Superior temporal gyrus (tissue), 1 donor: ENCODE measurements at regions not wholly inside any gene's neighbourhood (a gene's known extent, or its start where the extent isn't known, plus 50 kb on each side); places are given as distances from the start of the nearest gene placed in this dataset.
"Not testable (repeated sequence)": the region's sequence is repeated elsewhere in the genome, so short reads cannot be mapped to it uniquely, and the experiment has no call there.

ENCODE experiments used
- DNase-seq: peaks from one replicate; pipeline ENCODE4 v3.0.0-alpha.2; 2016; ENCODE audit errors: extremely low spot score

DNA sequence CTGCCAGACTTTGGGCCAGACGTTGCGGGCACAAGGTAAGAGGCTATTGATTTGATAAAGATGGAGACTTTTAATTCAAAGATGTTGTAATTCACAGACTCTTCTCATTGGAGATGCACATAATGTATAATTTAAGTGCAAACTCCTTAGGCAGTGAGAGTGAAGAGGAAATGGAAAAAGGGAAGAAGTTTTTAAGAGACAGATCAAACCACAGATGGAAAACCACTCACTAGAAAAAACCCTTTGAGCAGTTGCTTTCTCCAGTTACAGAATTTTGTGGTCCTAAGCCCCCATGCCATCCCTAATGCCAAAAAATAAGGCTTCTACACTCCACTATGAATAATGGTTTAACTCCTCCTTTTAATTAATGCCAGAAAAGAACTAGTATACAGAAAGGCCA lies 977.1 kb upstream of the PRKX start:
- DNase-seq = no peak

DNA sequence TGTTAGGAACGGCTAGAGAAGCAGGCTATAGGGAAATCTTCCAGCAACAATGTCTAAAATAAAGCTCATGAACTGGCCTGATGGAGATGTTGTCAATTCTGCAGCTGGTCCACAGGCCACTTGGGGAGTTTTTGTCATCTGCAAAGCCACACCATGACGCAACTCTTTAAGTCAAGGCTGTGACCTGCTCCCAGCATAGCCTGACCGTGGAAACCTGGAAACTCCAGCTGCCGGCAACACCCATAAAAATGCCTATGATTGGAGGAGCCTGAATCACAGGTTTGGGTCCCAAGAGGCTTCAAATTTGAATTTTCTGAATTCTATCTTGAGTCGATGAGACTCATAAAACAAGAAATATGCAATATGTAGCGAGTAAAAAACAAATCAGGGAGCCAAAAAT lies 969.2 kb upstream of the PRKX start:
- DNase-seq = no peak

DNA sequence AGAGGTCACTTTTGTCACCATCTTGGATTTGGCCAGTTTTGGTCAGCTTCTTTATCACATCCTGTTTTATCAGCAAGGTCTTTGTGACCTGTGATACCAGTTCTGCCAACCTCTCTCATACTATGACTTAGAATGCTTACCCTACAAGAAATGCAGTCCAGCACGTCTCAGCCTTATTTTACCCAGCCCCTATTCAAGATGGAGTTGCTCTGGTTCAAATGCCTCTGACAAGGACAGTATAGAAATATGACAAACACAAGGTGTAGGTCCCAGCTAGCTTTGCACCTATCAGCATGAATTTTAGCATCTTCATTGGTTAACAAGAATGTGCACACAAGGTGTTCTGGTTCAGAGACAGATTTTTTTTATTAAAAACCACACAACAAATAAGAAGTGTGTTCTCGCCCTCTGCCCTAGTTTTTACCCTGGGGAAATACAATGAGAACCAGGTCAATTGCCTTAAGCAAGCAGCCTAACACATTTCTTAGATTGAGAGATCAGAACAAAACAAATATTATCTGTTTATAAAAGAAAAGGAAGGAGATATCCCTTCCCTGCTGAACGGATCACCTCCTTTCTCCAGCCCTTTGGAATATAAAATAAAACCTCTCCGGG lies 962.3 kb upstream of the PRKX start:
- no peak for DNase-seq

DNA sequence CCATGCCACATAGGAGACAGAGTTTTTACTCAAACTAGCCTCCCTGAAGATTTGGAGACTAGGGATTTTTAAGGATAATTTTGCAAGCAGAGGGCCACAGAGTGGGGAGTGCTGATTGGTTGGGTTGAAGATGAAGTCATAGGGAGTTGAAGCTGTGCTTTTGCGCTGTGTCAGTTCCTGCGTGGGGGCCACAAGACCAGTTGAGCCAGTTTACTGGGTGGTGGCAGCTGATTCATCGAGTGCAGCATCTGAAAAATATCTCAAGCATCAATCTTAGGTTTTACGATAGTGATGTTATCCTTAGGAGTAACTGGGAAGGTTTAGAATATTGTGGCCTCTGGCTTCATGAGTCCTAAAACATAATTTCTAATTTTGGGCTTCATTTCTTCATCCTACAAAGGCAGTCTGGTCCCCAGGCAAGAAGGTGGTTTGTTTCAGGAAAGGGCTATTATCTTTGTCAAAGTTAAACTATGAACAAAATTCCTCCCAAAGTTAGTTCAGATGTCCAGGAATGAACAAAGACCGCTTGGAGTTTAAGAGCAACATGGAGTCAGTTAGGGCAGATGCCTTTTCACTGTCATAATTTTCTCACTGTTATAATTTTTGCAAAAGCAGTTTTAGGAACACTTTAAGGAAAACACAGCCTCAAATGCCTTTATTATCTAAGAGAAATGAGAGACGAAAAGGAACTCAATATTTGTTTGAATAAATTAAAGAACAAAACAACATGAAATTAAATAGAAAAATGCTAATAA lies 960.8 kb upstream of the PRKX start:
- no peak for DNase-seq

DNA sequence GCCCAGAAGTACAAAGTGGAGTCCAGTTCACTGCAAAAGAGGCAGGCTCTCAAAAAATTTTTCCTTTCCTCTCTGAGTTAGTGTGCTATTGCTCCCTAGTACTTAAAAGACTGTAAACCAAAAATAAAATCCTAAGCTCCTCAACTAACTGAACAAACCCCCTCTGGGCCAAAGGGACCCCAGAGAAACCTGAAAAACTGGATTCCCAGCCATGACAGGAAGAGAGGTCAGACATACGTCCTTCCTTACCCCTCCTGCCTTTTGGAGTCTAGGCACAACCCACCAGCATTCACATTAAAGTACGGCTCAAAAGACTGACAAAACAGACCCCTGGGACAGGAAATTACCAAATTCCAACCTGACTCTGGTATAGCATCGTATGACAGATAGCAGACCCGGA lies 957.9 kb upstream of the PRKX start:
- no peak for DNase-seq

DNA sequence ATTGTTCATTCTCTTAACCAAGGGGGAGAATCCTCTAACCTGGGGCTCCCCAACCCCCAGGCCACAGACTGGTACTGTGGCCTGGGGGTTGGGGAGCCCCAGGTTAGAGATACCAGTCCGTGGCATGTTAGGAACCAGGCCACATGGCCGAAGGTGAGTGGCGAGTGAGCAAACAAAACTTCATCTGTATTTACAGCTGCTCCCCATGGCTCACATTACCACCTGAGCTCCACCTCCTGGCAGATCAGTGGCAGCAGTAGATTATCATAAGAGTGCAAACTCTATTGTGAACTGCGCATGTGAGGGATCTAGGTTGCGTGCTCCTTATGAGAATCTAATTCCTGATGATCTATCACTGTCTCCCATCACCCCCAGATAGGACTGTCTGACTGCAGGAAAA lies 957.2 kb upstream of the PRKX start:
- no peak for DNase-seq

DNA sequence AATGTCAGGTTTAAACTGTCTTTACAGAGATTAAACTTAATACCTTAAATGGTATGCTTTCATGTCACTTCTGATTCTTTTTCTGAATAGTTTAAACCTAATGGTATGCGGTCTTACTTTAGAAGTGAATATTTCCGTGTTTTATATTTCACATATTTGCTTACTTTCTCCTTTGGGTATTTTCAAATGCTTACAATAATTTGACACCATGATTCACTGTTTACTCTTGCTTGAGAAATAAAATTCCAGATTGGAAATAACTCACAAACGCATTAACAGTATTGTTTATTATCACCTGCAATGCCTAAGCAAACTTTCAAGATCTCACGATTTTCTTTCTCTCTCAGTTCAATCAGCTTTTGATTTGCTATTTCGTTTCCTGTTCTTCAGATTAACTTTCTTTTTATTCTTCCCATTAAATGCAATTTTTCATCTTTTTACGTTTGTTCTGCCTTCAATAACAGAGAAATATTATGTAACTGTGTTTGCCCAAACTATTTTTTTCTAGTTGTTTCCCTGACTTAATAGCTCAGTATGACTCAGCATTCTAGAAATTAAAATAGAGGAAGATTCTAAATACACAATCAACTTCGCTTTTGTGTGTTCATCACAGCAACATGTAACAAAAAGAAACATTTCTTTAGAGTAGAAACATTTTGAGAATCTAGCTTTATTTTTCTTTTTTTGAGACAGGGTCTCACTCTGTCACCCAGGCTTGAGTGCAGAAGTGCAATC lies 955.5 kb upstream of the PRKX start:
- DNase-seq = no peak

DNA sequence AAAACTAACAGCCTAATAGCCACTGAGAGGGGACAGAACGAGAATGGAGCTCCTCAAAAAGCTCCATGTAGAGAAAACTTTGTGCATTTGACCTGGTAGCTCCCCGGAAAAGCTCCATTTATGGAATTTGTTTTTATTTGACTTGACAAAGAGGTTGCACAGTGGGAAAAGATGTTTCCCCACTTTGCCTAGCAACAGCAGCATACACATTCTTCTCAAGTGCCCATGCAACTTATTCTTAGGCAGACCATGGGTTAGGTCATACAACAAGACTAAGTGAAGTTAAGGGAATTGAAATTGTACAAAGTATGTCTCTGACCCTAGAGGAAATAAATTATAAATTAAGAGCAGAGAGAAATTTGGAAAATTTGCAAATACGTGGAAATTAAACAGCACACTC lies 949.6 kb upstream of the PRKX start:
- DNase-seq = no peak

DNA sequence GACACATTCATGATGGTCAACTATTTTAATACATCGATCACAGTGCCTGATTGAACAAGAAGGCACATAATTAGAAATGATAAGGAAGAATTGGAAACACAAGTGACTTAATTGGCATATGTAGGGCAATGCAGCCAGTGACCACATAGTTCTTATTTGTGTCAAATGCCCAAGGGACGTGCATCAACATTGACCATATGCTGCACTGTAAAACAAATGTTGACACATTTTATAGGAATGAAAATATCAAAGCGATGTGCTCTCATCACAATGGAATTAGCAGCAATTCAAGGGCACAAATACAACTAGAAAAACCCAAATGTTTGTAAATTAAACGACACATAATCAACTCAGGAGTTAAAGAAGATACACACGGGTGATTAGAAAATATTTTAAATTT lies 948.3 kb upstream of the PRKX start:
- no peak for DNase-seq

DNA sequence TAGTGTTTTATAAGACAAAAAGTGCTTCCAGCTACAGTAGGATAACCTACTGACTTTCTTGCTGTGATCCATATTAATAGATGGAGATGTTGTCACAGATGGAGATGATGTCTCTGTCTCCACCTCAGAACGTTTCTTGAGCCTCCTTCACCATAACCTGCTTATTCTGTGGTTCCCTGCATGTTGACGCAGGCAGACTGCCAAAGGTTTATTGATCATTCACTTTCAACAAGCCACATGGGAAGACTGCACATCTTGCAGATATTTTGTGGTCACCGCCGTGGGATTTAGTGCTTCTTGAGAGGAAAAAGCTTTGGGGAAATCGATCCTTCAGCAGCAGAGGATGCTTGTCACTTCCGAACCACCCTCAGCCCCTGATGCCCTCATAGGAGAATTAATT lies 943.0 kb upstream of the PRKX start:
- DNase-seq = no peak

DNA sequence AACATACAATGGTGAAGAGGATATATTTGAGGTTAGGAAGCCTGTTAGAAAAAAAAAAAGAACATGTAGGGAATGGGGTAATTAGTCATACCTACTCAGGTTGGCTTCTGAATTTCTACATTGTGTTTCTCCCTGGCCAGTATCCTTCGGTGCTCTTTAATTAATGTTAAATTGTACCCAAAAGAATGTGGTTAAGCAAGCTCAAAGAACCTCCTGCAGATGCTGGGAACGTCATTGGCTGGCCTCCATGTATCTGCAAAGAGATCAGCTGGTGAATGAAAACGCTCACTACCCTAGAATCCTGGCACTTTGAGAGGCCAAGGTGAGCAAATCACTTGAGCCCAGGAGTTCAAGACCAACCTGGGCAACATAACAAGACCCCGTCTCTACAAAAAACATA lies 942.3 kb upstream of the PRKX start:
- DNase-seq = no peak

DNA sequence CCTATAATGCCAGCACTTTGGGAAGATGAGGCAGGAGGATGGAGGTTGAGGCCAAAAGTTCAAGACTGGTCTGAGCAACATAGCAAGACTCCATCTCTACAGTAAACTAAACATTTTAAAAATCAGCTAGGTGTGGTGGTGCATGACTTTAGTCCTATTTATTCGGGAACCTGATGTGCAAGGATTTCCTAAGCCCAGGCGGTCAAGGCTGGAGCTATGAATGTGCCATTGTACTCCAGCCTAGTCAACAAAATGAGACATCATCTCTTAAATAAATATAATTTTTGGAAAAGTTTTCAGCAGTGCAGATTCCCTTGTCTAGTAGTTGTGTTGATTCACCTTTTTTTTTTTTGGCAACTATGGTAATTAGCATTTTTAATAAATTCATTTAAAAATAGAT lies 928.7 kb upstream of the PRKX start:
- DNase-seq = no peak

DNA sequence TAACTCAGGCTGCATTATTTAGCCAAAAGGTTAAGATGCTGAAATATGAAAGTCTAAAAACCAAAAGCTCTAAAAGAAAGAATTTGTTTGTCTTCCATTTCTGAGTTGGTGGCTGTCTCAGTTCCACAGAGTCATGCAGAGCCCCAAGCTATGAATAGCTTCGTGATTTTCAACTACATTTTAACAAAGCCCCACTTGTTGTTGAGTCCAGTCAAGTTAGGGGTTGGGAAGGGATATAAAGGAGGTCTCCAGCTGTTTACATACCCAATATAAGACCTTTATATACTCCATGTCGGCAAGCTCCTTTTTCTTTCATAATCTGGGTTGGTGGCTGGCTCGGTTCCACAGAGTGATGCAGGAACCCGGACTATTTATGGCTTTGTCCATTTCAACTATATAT lies 924.6 kb upstream of the PRKX start:
- DNase-seq = no peak

DNA sequence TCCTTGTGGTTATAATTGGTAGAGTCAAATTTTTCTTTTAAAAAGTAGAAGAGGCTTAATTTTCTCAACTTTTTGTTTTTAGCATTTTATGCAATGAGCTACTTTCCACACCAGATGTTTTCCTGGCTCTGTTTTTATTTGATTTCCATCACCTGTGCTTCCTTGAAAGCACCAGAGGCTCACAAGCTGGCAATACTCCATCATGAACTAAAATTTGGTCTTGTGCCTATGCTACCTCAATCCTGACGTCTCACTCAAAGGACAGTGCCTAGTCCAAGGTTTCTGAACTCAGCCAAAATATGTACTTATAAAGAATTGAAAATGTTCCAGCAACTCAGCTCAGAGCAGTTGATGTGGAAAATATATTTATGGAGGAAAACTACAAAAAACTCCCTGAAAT lies 914.0 kb upstream of the PRKX start:
- no peak for DNase-seq

DNA sequence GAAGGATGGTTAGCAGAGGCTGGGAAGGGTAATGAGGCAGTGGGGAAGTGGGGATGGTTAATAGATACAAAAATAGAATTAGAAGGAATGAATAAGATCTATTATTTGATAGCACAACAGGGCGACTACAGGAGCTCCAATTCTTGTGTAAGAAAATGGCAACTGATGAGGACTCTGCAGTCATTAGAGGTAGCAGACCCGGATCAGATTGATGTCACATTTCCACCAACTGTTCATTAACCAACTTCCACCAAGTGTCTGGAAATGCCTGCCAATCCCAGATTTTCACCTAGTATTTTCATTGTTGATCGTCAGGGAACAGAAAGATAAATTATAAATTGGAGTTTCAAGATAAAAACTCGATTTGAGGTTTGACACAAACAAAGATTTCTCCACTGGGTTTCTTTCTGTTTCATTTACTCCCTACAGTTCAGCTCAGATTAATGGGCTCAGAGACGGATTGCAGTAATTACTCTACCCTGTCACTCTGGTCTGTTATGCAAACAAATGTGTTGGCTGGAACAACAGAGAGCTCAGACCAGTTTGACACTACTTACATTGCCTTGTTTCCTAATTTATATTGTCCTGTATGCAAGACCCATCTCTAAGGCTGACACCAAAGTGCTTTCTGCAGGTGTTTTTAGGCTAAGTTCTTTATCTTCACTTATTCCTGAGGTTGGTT lies 909.2 kb upstream of the PRKX start:
- DNase-seq = no peak

DNA sequence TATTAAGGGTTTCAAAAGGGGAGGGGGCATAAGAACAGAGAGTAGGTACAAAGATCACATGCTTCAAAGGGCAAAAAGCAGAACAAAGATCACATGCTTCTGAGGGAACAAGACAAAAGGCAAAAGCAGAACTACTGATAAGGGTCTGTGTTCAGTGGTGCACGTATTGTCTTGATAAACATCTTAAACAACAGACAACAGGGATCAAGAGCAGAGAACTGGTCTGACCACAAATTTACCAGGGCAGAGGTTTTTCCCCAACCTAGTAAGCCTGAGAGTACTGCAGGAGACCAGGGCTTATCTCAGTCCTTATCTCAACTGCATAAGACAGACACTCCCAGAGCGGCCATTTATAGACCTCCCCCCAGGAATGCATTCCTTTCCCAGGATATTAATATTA lies 900.2 kb upstream of the PRKX start:
- not testable (repeated sequence) for DNase-seq

DNA sequence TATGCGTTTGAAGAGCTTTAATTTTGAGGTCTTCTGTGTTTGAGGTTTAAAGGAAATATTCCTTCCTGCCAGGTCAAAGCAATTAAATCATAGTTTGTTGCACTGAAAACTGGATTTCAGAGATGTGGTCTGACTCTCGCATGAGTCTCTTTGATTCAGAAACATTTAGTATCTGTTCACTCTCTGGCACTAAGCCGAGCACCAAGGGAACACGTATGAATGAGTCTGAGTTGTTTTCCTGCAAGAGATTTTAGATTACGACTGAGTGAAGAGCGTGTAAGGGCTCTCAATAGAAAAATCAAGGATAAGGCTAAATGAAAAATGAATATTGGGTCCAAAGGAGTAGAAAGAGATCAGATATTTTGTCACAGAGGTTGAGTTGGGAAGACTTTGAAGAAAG lies 875.4 kb upstream of the PRKX start:
- no peak for DNase-seq

DNA sequence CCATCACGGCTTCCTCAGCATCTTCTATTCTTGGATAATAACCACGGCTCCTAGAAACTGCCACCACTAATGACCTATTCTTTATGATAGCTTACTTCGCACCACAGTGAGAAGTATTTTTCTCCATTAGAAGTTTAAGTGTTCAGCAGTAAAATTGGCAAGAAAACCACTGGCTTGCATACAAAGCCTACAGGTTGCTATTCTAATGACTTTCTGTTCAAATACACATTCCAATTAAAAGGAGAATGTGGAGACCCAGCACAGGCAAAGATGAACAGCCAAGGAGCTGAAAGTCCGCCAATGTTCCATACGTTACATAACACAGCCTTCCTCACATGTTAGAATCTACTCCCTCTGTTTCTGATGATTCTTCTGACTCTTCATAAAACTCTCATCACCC lies 875.0 kb upstream of the PRKX start:
- peak; percentile 5 for DNase-seq

DNA sequence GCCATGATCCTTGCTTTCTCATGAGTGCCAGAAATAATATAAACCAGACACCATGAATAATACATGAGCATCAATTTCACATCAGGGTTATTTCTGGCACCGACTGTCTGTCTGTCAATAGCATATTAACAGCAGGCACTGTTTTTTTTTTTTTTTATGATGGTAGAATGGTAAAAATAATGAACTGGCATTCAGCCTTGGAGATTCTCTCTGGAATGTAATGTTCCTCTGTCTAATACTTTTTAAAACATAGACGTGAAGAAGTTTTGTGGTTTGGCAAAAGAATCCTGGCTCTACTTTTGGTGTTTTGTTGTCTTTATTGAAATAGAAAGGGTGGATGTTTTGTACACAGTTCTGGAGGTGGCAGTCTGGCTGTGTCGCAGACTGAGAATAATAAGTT lies 874.6 kb upstream of the PRKX start:
- DNase-seq = no peak

DNA sequence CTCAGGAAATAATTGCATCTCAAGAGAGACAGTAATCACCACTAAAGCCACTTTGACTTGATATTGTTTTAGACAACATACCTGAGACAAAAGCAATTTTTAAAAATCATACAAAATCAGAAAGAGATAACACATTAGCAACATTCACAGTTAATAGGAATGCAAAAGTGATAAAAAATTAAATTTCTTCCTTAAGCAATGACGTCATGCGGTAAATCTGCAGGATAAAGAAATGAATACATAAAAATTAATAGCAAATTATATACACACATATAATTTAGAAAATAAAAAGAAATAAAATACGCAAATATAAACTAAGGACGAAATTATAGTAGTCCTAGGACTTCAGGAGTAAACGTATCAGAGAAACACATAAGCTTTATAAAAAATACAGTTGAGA lies 866.5 kb upstream of the PRKX start:
- DNase-seq = no peak

DNA sequence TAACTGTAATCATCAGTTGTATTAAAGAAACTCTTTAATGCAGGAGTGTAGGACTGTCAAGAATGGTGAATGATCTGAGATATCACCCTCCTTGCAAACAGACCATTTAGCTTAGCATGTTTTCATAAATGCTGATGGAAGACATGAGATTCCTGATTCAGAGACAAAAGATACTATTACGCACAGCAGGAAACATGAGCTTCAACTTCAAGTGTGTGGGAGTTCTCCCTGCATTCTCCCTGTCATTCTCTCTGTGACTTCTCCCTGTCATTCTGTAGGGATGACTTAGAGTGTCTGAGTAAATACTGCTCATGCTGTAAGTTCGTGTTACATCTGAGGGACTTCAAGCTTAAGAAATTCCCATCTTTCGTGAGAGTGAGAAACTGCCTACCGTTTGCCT lies 866.0 kb upstream of the PRKX start:
- no peak for DNase-seq

DNA sequence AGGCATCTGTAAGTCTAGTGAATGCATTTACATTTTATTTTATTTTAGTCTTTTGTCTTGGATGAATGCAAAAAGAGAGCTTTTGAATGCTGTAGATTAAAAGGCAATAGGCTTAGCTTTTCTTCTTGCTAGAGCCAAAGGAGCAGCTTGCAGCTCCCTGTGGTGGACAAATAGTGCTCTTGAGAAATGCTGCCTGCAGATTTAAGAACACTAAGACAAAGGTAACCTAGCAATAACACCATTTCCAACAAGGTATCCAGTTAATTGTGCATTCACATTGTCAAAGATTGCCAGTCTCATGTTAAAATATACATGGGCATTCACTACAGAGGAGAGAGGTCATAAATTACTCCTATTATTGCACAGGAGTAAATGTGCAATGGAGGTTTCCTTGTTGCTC lies 859.2 kb upstream of the PRKX start:
- no peak for DNase-seq

DNA sequence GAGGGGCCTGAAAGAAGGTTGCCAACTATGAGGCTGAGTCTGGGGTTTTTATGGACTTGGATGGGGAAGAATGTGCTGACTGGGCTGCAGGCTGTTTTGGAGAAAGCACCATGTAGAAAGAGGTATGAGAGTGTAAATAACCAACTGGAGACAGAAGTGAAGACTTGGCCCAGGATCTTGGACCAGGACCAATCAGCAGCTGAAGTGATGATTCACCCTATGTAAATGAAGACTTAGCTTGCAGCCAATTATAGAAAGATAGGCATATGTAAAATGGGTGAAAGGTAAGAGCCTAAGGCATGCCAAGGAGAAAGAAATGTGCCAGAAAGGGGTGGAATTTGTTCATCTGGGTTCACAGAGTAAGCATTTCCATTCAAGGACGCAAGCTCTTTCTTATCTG lies 856.7 kb upstream of the PRKX start:
- DNase-seq = no peak
